Tibial nerve (tissue), 4 donors: ENCODE measurements at regions not wholly inside any gene's neighbourhood (a gene's known extent, or its start where the extent isn't known, plus 50 kb on each side); places are given as distances from the start of the nearest gene placed in this dataset.

ENCODE experiments used
- DNase-seq, 2 donors: peaks; one replicate each; pipeline ENCODE4 v3.0.0-alpha.2; 2019; ENCODE audit warnings: low spot score in 2 of 2
- H3K27ac ChIP-seq, 4 donors: fragments of 200-600 bp; sonication (generic) in 3 of 4; one replicate each; pipeline ENCODE4 v1.5.1; 2017 to 2019; ENCODE audit warnings: mild to moderate bottlenecking in 1 of 4
- H3K27me3 ChIP-seq, 2 donors: fragments of 200-600 bp; sonication (generic) in 1 of 2; one replicate each; pipeline versions ENCODE4 v1.5.1 to v1.6.0; 2017 to 2019
- H3K36me3 ChIP-seq, 3 donors: fragments of 200-600 bp; sonication (generic); one replicate each; pipeline ENCODE4 v1.5.1; 2018 to 2019
- H3K4me1 ChIP-seq, 4 donors: fragments of 200-600 bp; sonication (generic) in 3 of 4; one replicate each; pipeline ENCODE4 v1.5.1; 2017 to 2019
- H3K4me3 ChIP-seq, 4 donors: fragments of 200-600 bp; sonication (generic) in 3 of 4; one replicate each; pipeline ENCODE4 v1.5.1; 2017 to 2019; ENCODE audit warnings: mild to moderate bottlenecking in 1 of 4, moderate library complexity in 1 of 4
- H3K9me3 ChIP-seq, 4 donors: fragments of 200-600 bp; sonication (generic) in 3 of 4; one replicate each; pipeline ENCODE4 v1.5.1; 2017 to 2019
- EP300 ChIP-seq, 2 donors: sonication (generic); formaldehyde crosslinking; IDR thresholded peaks; one replicate each; pipeline ENCODE4 v1.6.1; 2017; ENCODE audit warnings: antibody characterized with exemption in 2 of 2, mild to moderate bottlenecking in 1 of 2
- POLR2A ChIP-seq, 2 donors: fragments of 450-650 bp; IDR thresholded peaks; one replicate each; pipeline ENCODE4 v1.6.1; 2017; ENCODE audit warnings: antibody characterized with exemption in 2 of 2, mild to moderate bottlenecking in 2 of 2, moderate library complexity in 2 of 2
- WGBS, 2 donors: methylation state at CpG; one replicate each; pipeline ENCODE4 v1.1.5; 2018; 5-methylcytosine and 5-hydroxymethylcytosine counted together
- TF ChIP-seq, protein P1 (sequence below), 5 experiments: fragments of 200-600 bp in 3 of 5; fragments of 450-650 bp in 2 of 5; sonication (generic) in 3 of 5; IDR thresholded peaks; one replicate each; pipeline ENCODE4 v1.5.1; 2016 to 2019; ENCODE audit warnings: antibody characterized with exemption in 5 of 5, mild to moderate bottlenecking in 3 of 5, moderate library complexity in 2 of 5

DNA sequence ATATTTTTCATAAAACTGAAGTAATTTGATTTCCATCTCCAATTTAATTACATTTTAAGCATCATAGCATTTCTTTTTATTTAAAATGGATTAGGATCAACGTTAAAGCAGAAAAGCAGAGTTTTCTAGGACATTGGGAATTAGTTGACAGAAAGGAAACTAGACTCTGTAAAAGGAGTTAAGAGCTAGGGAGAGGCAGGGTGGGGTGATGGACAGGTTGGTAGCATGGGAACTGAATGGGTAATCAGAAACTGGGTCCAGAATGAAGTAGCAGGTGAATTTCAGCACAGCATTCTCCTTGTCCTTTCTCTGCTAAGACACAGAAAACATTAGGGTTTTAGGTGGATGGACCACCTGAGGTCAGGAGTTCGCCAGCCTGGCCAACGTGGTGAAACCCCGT is 97.6 kb downstream of the ANAPC4 start:
- no peaks in the 10 kb centered on the region for H3K36me3 ChIP-seq
- no peak overlapping the region for H3K27ac ChIP-seq
- no peaks in the 10 kb centered on the region for H3K27me3 ChIP-seq
- H3K4me3 ChIP-seq, result no peak overlapping the region
- no peaks in the 10 kb centered on the region for H3K4me1 ChIP-seq
- DNase-seq, result no peak
- TF ChIP-seq EP300 (IDR thresholded peaks at IDR 0.05), result no peak
- TF ChIP-seq, protein P1, sequence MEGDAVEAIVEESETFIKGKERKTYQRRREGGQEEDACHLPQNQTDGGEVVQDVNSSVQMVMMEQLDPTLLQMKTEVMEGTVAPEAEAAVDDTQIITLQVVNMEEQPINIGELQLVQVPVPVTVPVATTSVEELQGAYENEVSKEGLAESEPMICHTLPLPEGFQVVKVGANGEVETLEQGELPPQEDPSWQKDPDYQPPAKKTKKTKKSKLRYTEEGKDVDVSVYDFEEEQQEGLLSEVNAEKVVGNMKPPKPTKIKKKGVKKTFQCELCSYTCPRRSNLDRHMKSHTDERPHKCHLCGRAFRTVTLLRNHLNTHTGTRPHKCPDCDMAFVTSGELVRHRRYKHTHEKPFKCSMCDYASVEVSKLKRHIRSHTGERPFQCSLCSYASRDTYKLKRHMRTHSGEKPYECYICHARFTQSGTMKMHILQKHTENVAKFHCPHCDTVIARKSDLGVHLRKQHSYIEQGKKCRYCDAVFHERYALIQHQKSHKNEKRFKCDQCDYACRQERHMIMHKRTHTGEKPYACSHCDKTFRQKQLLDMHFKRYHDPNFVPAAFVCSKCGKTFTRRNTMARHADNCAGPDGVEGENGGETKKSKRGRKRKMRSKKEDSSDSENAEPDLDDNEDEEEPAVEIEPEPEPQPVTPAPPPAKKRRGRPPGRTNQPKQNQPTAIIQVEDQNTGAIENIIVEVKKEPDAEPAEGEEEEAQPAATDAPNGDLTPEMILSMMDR (IDR thresholded peaks at IDR 0.05), result no peak
- no peak for TF ChIP-seq POLR2A (IDR thresholded peaks at IDR 0.05)
- H3K9me3 ChIP-seq, result peaks cover 0 to 25% (median 0%) of the 10 kb centered on the region in 4 donors
- 86 to 88% methylated on average over 4 of the region's 4 CpGs for whole genome bisulfite sequencing, 2 donors

DNA sequence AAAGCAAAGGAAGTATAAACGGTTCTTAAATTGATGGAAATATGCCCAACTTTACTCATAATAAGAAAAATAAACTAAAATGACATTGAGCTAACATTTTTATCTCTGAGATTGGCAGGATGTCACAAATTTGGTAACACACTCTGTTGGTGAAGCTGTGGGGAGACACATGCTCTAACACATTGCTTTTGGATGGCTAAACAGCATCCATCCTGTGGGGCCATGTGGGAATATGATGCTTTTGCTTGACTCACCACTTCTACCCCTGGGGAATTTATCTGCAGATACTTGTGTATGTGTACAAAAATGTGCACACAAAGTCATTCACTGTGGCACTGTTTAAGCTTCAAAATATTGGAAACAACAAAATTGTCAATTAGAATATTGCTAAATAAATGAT is 100.2 kb downstream of the ANAPC4 start:
- DNase-seq, result no peak
- 46 to 63% methylated on average over 1 of the region's 1 CpG for WGBS, 2 donors
- Histone ChIP-seq H3K36me3 (no peaks in the 10 kb centered on the region), H3K27me3 (no peaks in the 10 kb centered on the region), H3K4me1 (no peaks in the 10 kb centered on the region), H3K4me3 (no peak overlapping the region), H3K9me3 (peaks cover 0 to 15% (median 0%) of the 10 kb centered on the region in 4 donors), H3K27ac (no peak overlapping the region)
- TF ChIP-seq, protein P1 (IDR thresholded peaks at IDR 0.05), result no peak
- TF ChIP-seq POLR2A (IDR thresholded peaks at IDR 0.05) (no peak), EP300 (IDR thresholded peaks at IDR 0.05) (no peak)

DNA sequence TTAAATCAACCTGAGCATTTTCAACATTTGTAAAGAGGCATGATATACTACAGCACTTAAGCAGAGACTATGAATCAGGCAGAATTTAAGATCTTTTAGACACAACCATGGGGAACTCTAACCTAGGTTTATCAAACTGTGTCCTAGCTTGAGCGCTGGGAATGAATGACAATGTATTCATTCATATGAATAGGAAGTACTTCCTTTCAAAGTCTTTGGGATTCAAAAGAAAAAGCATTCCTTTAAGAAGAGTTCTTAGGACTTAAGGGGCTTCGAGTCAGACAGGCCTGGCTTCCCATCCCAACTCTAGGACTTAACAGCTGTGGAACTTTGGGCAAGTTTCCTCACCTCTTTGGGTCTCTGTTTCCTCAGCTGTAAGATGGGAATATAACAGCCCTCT is 104.6 kb downstream of the ANAPC4 start:
- Histone ChIP-seq H3K9me3 (peaks cover 0 to 12% (median 0%) of the 10 kb centered on the region in 4 donors), H3K4me1 (no peaks in the 10 kb centered on the region), H3K27me3 (no peaks in the 10 kb centered on the region), H3K4me3 (no peak overlapping the region), H3K36me3 (no peaks in the 10 kb centered on the region), H3K27ac (no peak overlapping the region)
- DNase-seq, result no peak
- WGBS, 2 donors, result 42 to 48% methylated on average over 2 of the region's 2 CpGs
- TF ChIP-seq EP300 (IDR thresholded peaks at IDR 0.05), result no peak
- TF ChIP-seq, protein P1 (IDR thresholded peaks at IDR 0.05), result no peak
- TF ChIP-seq POLR2A (IDR thresholded peaks at IDR 0.05), result no peak

DNA sequence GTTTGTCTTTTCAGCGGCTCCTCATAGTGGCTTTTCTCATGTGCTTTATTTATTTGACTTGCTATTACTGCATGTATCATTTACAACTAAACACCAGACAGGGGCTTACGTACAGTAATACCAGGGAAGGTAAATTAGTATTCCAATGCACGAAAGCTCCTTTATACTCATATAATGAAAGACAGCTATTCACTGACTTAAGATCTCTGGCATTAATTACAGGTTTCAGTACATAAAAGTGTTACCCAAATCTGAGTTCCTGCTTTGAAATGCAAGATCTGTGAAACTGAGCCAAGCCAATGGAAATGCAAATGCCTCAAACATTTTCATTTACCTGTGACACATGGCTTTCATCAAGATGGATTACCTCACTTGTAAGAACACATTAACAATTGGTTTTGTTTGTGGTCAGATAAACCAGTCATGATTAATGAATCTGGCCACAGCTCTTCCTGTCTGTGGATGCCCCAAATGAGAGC is 107.2 kb downstream of the ANAPC4 start:
- Histone ChIP-seq H3K27me3 (no peaks in the 10 kb centered on the region), H3K27ac (no peak overlapping the region), H3K4me3 (no peak overlapping the region), H3K4me1 (no peaks in the 10 kb centered on the region), H3K36me3 (no peaks in the 10 kb centered on the region), H3K9me3 (peaks cover 0 to 16% (median 0%) of the 10 kb centered on the region in 4 donors)
- WGBS, 2 donors, result 71% methylated on average over 3 of the region's 3 CpGs
- DNase-seq, result no peak
- TF ChIP-seq, protein P1 (IDR thresholded peaks at IDR 0.05), result no peak
- TF ChIP-seq EP300 (IDR thresholded peaks at IDR 0.05) (no peak), POLR2A (IDR thresholded peaks at IDR 0.05) (no peak)

DNA sequence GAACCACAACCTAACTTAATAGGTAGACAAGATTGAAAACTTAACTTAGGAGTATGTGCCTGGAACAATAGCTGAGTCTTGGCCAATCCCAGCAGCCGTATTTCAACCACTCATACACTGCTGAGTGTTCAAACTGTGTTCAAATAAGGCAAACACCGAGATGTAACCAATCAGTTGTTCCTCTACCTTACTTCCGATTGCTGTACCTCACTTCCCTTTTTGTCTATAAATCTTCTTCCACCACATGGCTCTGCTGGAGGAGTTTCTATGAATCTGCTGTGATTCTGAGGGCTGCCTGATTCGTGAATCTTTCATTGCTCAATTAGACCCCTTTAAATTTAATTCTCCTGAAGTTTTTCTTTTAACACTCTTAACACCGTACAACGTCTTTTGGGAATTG is 108.0 kb downstream of the ANAPC4 start:
- H3K9me3 ChIP-seq, result peaks cover 0 to 15% (median 0%) of the 10 kb centered on the region in 4 donors
- H3K27ac ChIP-seq, result no peak overlapping the region
- H3K4me3 ChIP-seq, result no peak overlapping the region
- no peaks in the 10 kb centered on the region for H3K27me3 ChIP-seq
- TF ChIP-seq POLR2A (IDR thresholded peaks at IDR 0.05), result no peak
- TF ChIP-seq, protein P1 (IDR thresholded peaks at IDR 0.05), result no peak
- TF ChIP-seq EP300 (IDR thresholded peaks at IDR 0.05), result no peak
- no peaks in the 10 kb centered on the region for H3K36me3 ChIP-seq
- WGBS, 2 donors, result 64 to 66% methylated on average over 6 of the region's 6 CpGs
- no peaks in the 10 kb centered on the region for H3K4me1 ChIP-seq
- no peak for DNase-seq
